Activated CD4-positive, alpha-beta T cell treated with anti-CD3 and anti-CD28 coated beads for 36 hours (primary cell): ENCODE measurements at regions not wholly inside any gene's neighbourhood (a gene's known extent, or its start where the extent isn't known, plus 50 kb on each side); places are given as distances from the start of the nearest gene placed in this dataset.
A peak's percentile ranks its signal among the peaks of the same experiment; 100 is the strongest.

Source experiments
- ATAC-seq: fragments of 200-7000 bp; cut with Tn5 transposase; one replicate; pipeline ENCODE4 v1.10.0; 2021; ENCODE audit warnings: mild to moderate bottlenecking, moderate library complexity
- CTCF ChIA-PET: fragments of 350-600 bp; sonication (Branson Sonifier 250); formaldehyde crosslinking; loops from one replicate; lab custom pipeline; 2021; ENCODE audit warnings: antibody characterized with exemption; lab: Charles Lee
- POLR2A ChIA-PET: fragments of 350-600 bp; sonication (Branson Sonifier 250); formaldehyde crosslinking; loops from one replicate; lab custom pipeline; 2021; ENCODE audit warnings: antibody characterized with exemption, inconsistent platforms; lab: Charles Lee
- DNase-seq: peaks from one replicate; pipeline ENCODE4 v3.0.0-alpha.2; 2020
- H3K27ac Mint-ChIP-seq: one replicate; pipeline ENCODE4 v1.8.0; 2021; ENCODE audit warnings: mixed read lengths
- H3K27me3 Mint-ChIP-seq: one replicate; pipeline ENCODE4 v1.8.0; 2021; ENCODE audit warnings: mixed read lengths
- H3K36me3 Mint-ChIP-seq: one replicate; pipeline ENCODE4 v1.8.0; 2021; ENCODE audit warnings: low read depth, mixed read lengths
- H3K4me1 Mint-ChIP-seq: one replicate; pipeline ENCODE4 v1.8.0; 2021; ENCODE audit warnings: mixed read lengths
- H3K4me3 Mint-ChIP-seq: one replicate; pipeline ENCODE4 v1.8.0; 2021; ENCODE audit warnings: mild to moderate bottlenecking, moderate library complexity, mixed read lengths
- H3K9me3 Mint-ChIP-seq: one replicate; pipeline ENCODE4 v1.8.0; 2021; ENCODE audit warnings: low read depth, mixed read lengths
- intact Hi-C, 2 experiments: fragments of 100-400 bp; cut with DNase I in 1 of 2; cut with micrococcal nuclease in 1 of 2; formaldehyde crosslinking; loops; one replicate each; pipeline versions ENCODE4 v1.14.2 to v1.15.1; 2022 to 2024; cut with DNase I, micrococcal nuclease

- no peaks in the 10 kb centered on the region for H3K27me3 Mint-ChIP-seq
- no peaks in the 10 kb centered on the region for H3K9me3 Mint-ChIP-seq
- intact Hi-C loops = no loop called here
- no peak overlapping the region for H3K27ac Mint-ChIP-seq
- ATAC-seq = no peak
- POLR2A ChIA-PET = no interaction called here
- CTCF ChIA-PET = no interaction called here
- no peak for DNase-seq
- no peak overlapping the region for H3K4me3 Mint-ChIP-seq
- no peaks in the 10 kb centered on the region for H3K4me1 Mint-ChIP-seq
- no peaks in the 10 kb centered on the region for H3K36me3 Mint-ChIP-seq
Measured at GRCh38 chr18:46397174-46397573, 259.8 kb downstream of the LOXHD1 start.

GRCh38 chr18:46398005-46398404, 259.0 kb downstream of the LOXHD1 start:
- intact Hi-C loops = no loop called here
- Mint-ChIP-seq H3K36me3 (no peaks in the 10 kb centered on the region), H3K9me3 (no peaks in the 10 kb centered on the region), H3K4me3 (no peak overlapping the region), H3K4me1 (no peaks in the 10 kb centered on the region), H3K27me3 (no peaks in the 10 kb centered on the region), H3K27ac (no peak overlapping the region)
- CTCF ChIA-PET = no interaction called here
- DNase-seq = no peak
- POLR2A ChIA-PET = no interaction called here
- no peak for ATAC-seq

- intact Hi-C loops = no loop called here
- no peak for DNase-seq
- Mint-ChIP-seq H3K36me3 (no peaks in the 10 kb centered on the region), H3K27ac (no peak overlapping the region), H3K27me3 (no peaks in the 10 kb centered on the region), H3K4me1 (no peaks in the 10 kb centered on the region), H3K9me3 (no peaks in the 10 kb centered on the region), H3K4me3 (no peak overlapping the region)
- ChIA-PET CTCF (no interaction called here), POLR2A (no interaction called here)
- no peak for ATAC-seq
Measured at GRCh38 chr18:46398625-46399024, 258.4 kb downstream of the LOXHD1 start.

GRCh38 chr18:46399303-46399702, 257.7 kb downstream of the LOXHD1 start:
- POLR2A ChIA-PET = no interaction called here
- Mint-ChIP-seq H3K4me1 (no peaks in the 10 kb centered on the region), H3K9me3 (no peaks in the 10 kb centered on the region), H3K27me3 (no peaks in the 10 kb centered on the region), H3K27ac (no peak overlapping the region), H3K36me3 (no peaks in the 10 kb centered on the region), H3K4me3 (no peak overlapping the region)
- intact Hi-C loops = no loop called here
- no peak for ATAC-seq
- no peak for DNase-seq
- CTCF ChIA-PET = no interaction called here

- ATAC-seq = no peak
- Mint-ChIP-seq H3K4me3 (no peak overlapping the region), H3K27me3 (peaks cover 2% of the 10 kb centered on the region), H3K9me3 (no peaks in the 10 kb centered on the region), H3K36me3 (no peaks in the 10 kb centered on the region), H3K27ac (no peak overlapping the region), H3K4me1 (no peaks in the 10 kb centered on the region)
- no peak for DNase-seq
- ChIA-PET CTCF (no interaction called here), POLR2A (no interaction called here)
- intact Hi-C loops = loop anchor here in 1 of 2 experiments (10.0 kb wide), 1 partner anchor 254 kb away; the partner anchor contains the start of gene LOXHD1
Measured at GRCh38 chr18:46400449-46400848, 256.6 kb downstream of the LOXHD1 start.

GRCh38 chr18:46401486-46402070, 255.4 kb downstream of the LOXHD1 start:
- DNase-seq = no peak
- intact Hi-C loops = loop anchor here in 1 of 2 experiments (10.0 kb wide), 1 partner anchor 253 kb away; the partner anchor contains the start of gene LOXHD1
- Mint-ChIP-seq H3K4me3 (no peak overlapping the region), H3K9me3 (no peaks in the 10 kb centered on the region), H3K36me3 (no peaks in the 10 kb centered on the region), H3K27me3 (peaks cover 2% of the 10 kb centered on the region), H3K4me1 (no peaks in the 10 kb centered on the region), H3K27ac (no peak overlapping the region)
- ATAC-seq = no peak
- ChIA-PET CTCF (no interaction called here), POLR2A (no interaction called here)

- intact Hi-C loops = loop anchor here in 1 of 2 experiments (10.0 kb wide), 1 partner anchor 252 kb away; the partner anchor contains the start of gene LOXHD1
- ChIA-PET CTCF (no interaction called here), POLR2A (no interaction called here)
- H3K4me1 Mint-ChIP-seq = no peaks in the 10 kb centered on the region
- H3K27ac Mint-ChIP-seq = no peak overlapping the region
- H3K27me3 Mint-ChIP-seq = peaks cover 2% of the 10 kb centered on the region
- no peaks in the 10 kb centered on the region for H3K9me3 Mint-ChIP-seq
- no peaks in the 10 kb centered on the region for H3K36me3 Mint-ChIP-seq
- no peak overlapping the region for H3K4me3 Mint-ChIP-seq
- DNase-seq (no peak), ATAC-seq (no peak)
Measured at GRCh38 chr18:46402396-46402795, 254.6 kb downstream of the LOXHD1 start.

- Mint-ChIP-seq H3K36me3 (no peaks in the 10 kb centered on the region), H3K9me3 (no peaks in the 10 kb centered on the region), H3K27me3 (peaks cover 4% of the 10 kb centered on the region), H3K4me3 (no peak overlapping the region), H3K4me1 (no peaks in the 10 kb centered on the region), H3K27ac (no peak overlapping the region)
- DNase-seq = no peak
- ATAC-seq = no peak
- ChIA-PET CTCF (no interaction called here), POLR2A (no interaction called here)
- intact Hi-C loops = loop anchor here in 1 of 2 experiments (10.0 kb wide), 1 partner anchor 252 kb away; the partner anchor contains the start of gene LOXHD1
Measured at GRCh38 chr18:46402945-46403344, 254.1 kb downstream of the LOXHD1 start.

- CTCF ChIA-PET = interaction anchor here (1.5 kb wide), 1 partner anchor 148 kb away, joined by 3 read pairs; no protein-coding TSS in a partner anchor
- POLR2A ChIA-PET = no interaction called here
- Mint-ChIP-seq H3K27me3 (peaks cover 4% of the 10 kb centered on the region), H3K4me1 (no peaks in the 10 kb centered on the region), H3K36me3 (no peaks in the 10 kb centered on the region), H3K4me3 (no peak overlapping the region), H3K9me3 (no peaks in the 10 kb centered on the region), H3K27ac (no peak overlapping the region)
- ATAC-seq (no peak), DNase-seq (no peak)
- intact Hi-C loops = loop anchor here in 1 of 2 experiments (10.0 kb wide), 1 partner anchor 249 kb away; the partner anchor contains the start of gene LOXHD1
Measured at GRCh38 chr18:46405832-46406538, 251.0 kb downstream of the LOXHD1 start.

GRCh38 chr18:46406539-46406932, 250.5 kb downstream of the LOXHD1 start:
- H3K27ac Mint-ChIP-seq = no peak overlapping the region
- CTCF ChIA-PET = interaction anchor here (1.5 kb wide), 1 partner anchor 149 kb away, joined by 3 read pairs; no protein-coding TSS in a partner anchor

GRCh38 chr18:46407486-46408166, 249.4 kb downstream of the LOXHD1 start:
- H3K4me3 Mint-ChIP-seq = no peak overlapping the region
- H3K27ac Mint-ChIP-seq = no peak overlapping the region
- no peaks in the 10 kb centered on the region for H3K4me1 Mint-ChIP-seq
- H3K36me3 Mint-ChIP-seq = no peaks in the 10 kb centered on the region
- ChIA-PET CTCF (no interaction called here), POLR2A (no interaction called here)
- intact Hi-C loops = loop anchor here in 1 of 2 experiments (10.0 kb wide), 1 partner anchor 247 kb away; the partner anchor contains the start of gene LOXHD1
- H3K27me3 Mint-ChIP-seq = peaks cover 4% of the 10 kb centered on the region
- ATAC-seq (no peak), DNase-seq (peak; percentile 12)
- no peaks in the 10 kb centered on the region for H3K9me3 Mint-ChIP-seq

More at GRCh38 chr18:46406539-46406932, 250.5 kb downstream of the LOXHD1 start:
- H3K9me3 Mint-ChIP-seq = no peaks in the 10 kb centered on the region
- DNase-seq = no peak
- no peak overlapping the region for H3K4me3 Mint-ChIP-seq
- ATAC-seq = no peak
- H3K4me1 Mint-ChIP-seq = no peaks in the 10 kb centered on the region
- POLR2A ChIA-PET = no interaction called here
- no peaks in the 10 kb centered on the region for H3K36me3 Mint-ChIP-seq
- intact Hi-C loops = loop anchor here in 1 of 2 experiments (10.0 kb wide), 1 partner anchor 248 kb away; the partner anchor contains the start of gene LOXHD1
- peaks cover 4% of the 10 kb centered on the region for H3K27me3 Mint-ChIP-seq
